KMS-11 (cell line): ENCODE measurements at regions not wholly inside any gene's neighbourhood (a gene's known extent, or its start where the extent isn't known, plus 50 kb on each side); places are given as distances from the start of the nearest gene placed in this dataset.

Experiments used
- H2AFZ ChIP-seq: fragments of 200-600 bp; sonication (generic); 2 replicates; pipeline ENCODE4 v1.6.1; 2016; ENCODE audit warnings: antibody characterized with exemption, mixed run types, low read depth
- H3K27ac ChIP-seq: fragments of 200-600 bp; sonication (generic); 2 replicates; pipeline ENCODE4 v1.6.1; 2016; ENCODE audit warnings: mild to moderate bottlenecking, mixed run types
- H3K27me3 ChIP-seq: fragments of 200-600 bp; sonication (generic); 2 replicates; pipeline ENCODE4 v1.6.1; 2017; ENCODE audit warnings: mild to moderate bottlenecking, low read depth, mixed run types, moderate library complexity; ENCODE audit not compliant: insufficient read depth
- H3K36me3 ChIP-seq: fragments of 200-600 bp; sonication (generic); 2 replicates; pipeline ENCODE4 v1.6.1; 2017; ENCODE audit warnings: mild to moderate bottlenecking, mixed run types; ENCODE audit not compliant: insufficient read depth
- H3K4me1 ChIP-seq: fragments of 200-600 bp; sonication (generic); 2 replicates; pipeline ENCODE4 v1.6.1; 2016; ENCODE audit warnings: mild to moderate bottlenecking, low read depth, mixed run types; ENCODE audit not compliant: poor library complexity, severe bottlenecking
- H3K4me2 ChIP-seq: fragments of 200-600 bp; sonication (generic); 2 replicates; pipeline ENCODE4 v1.7.0; 2016; ENCODE audit warnings: mild to moderate bottlenecking, mixed run types
- H3K4me3 ChIP-seq: fragments of 200-600 bp; sonication (generic); IDR thresholded peaks from 2 replicates; pipeline ENCODE4 v1.6.1; 2017; ENCODE audit warnings: low read depth, low read length, mixed read lengths; ENCODE audit not compliant: insufficient read depth
- H3K79me2 ChIP-seq: fragments of 200-600 bp; sonication (generic); 2 replicates; pipeline ENCODE4 v1.6.1; 2016; ENCODE audit warnings: low read depth, mixed run types; ENCODE audit not compliant: insufficient read depth
- H3K9ac ChIP-seq: fragments of 200-600 bp; sonication (generic); 2 replicates; pipeline ENCODE4 v1.6.1; 2016; ENCODE audit warnings: mild to moderate bottlenecking, mixed run types
- H4K20me1 ChIP-seq: fragments of 200-600 bp; sonication (generic); 2 replicates; pipeline ENCODE4 v1.6.1; 2016; ENCODE audit warnings: mild to moderate bottlenecking, mixed run types; ENCODE audit not compliant: insufficient read depth
- CTCF ChIP-seq: fragments of 200-600 bp; sonication (generic); conservative IDR thresholded peaks from 2 replicates; pipeline ENCODE4 v1.6.1; 2017; ENCODE audit warnings: low read depth, mild to moderate bottlenecking, antibody characterized with exemption, low read length, moderate library complexity, mixed read lengths

DNA sequence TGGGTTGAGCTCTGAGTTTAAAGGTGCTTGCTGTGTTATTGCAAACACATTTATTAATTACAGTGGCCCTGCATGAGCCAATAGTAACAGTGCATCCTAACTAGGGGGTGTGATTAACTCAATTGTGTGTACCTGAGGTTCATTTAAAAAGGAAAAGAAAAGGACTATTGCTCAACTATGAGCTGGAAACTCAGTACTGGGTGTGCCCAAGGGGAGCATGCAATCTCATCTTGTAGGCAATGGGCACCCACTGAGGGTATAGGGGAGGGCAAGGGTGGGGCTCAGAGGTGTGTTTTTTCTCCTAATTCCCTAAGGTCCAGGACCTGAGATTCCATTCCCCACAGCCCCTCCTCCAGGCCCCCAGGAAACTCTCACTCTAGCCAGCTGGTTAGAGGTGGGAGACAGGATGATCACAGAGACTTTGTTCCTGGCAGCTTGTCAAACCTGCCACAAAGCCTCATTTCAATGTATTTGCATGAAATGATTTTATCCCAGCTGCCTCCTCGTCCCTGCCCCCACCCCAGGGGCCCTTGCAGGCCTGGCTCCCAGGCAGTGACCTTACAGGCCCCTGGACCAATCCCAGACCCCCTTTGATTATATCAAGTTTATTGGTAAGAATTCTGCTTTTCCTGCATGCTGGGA lies 220.7 kb downstream of the TBC1D2B start:
- Histone ChIP-seq H3K4me1 (no peaks in the 10 kb centered on the region), H3K36me3 (no peaks in the 10 kb centered on the region), H3K4me3 (no peak overlapping the region), H3K27me3 (peaks cover 35% of the 10 kb centered on the region), H2AFZ (no peak overlapping the region), H4K20me1 (no peaks in the 10 kb centered on the region), H3K9ac (no peak overlapping the region), H3K4me2 (no peak overlapping the region), H3K27ac (no peak overlapping the region), H3K79me2 (no peaks in the 10 kb centered on the region)
- TF ChIP-seq CTCF, result no peak

GRCh38 chr15:77855871-77856270 lies 221.6 kb downstream of the TBC1D2B start:
- Histone ChIP-seq H3K36me3 (no peaks in the 10 kb centered on the region), H3K27me3 (peaks cover 34% of the 10 kb centered on the region), H3K79me2 (no peaks in the 10 kb centered on the region), H3K9ac (no peak overlapping the region), H4K20me1 (no peaks in the 10 kb centered on the region), H2AFZ (no peak overlapping the region), H3K4me3 (no peak overlapping the region), H3K4me2 (no peak overlapping the region), H3K27ac (no peak overlapping the region), H3K4me1 (no peaks in the 10 kb centered on the region)
- no peak for TF ChIP-seq CTCF

DNA sequence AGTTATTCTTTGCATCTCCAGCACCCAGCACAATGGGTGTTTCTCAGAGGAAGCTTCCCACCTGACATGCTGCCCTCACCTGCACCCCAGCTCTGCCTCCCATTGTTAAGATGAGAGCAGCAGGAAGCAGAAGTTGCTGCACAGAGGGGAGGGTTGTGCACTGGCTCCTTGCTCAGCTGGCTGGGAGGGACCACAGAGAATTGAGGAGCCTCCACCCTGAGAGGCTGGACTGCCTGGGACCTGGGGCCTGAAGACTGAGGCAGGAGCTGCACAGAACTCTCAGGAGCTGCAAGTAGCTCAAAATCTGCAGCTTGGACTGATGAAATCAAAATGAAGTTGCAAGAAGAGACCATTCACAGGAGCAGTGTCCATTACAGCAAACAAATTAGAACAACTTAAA lies 222.3 kb upstream of the LINGO1 start:
- no peaks in the 10 kb centered on the region for H4K20me1 ChIP-seq
- no peaks in the 10 kb centered on the region for H3K36me3 ChIP-seq
- no peak overlapping the region for H3K27ac ChIP-seq
- H3K9ac ChIP-seq, result no peak overlapping the region
- H3K27me3 ChIP-seq, result peaks cover 34% of the 10 kb centered on the region
- H3K4me2 ChIP-seq, result no peak overlapping the region
- no peak overlapping the region for H2AFZ ChIP-seq
- no peaks in the 10 kb centered on the region for H3K79me2 ChIP-seq
- H3K4me1 ChIP-seq, result no peaks in the 10 kb centered on the region
- no peak for TF ChIP-seq CTCF
- no peak overlapping the region for H3K4me3 ChIP-seq

DNA sequence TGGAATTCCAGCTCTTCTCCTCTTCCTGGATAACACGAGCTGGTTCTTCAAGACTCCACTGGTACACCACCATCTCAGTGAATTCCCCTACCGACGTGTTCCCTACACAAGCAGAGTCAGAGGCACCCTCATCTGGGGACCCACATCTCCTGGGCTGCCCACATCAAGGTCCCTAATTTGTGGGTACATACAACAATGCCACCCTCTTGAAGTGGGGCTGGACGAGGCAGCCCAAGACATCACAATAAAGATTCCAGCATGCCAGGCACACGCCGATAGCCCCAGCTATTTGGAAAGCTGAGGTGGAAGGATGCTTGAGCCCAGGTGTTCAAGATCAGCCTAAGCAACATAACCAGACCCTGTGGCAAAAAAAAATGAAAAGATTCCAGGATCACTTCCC lies 221.2 kb upstream of the LINGO1 start:
- no peaks in the 10 kb centered on the region for H3K4me1 ChIP-seq
- no peak overlapping the region for H3K4me3 ChIP-seq
- no peaks in the 10 kb centered on the region for H4K20me1 ChIP-seq
- no peak overlapping the region for H3K27ac ChIP-seq
- no peaks in the 10 kb centered on the region for H3K36me3 ChIP-seq
- no peaks in the 10 kb centered on the region for H3K79me2 ChIP-seq
- no peak for TF ChIP-seq CTCF
- no peak overlapping the region for H3K4me2 ChIP-seq
- peaks cover 34% of the 10 kb centered on the region for H3K27me3 ChIP-seq
- no peak overlapping the region for H2AFZ ChIP-seq
- no peak overlapping the region for H3K9ac ChIP-seq
